ENCODE measurements at regions not wholly inside any gene's neighbourhood (a gene's known extent, or its start where the extent isn't known, plus 50 kb on each side); places are given as distances from the start of the nearest gene placed in this dataset.
A peak's percentile ranks its signal among the peaks of the same experiment; 100 is the strongest.

DNA sequence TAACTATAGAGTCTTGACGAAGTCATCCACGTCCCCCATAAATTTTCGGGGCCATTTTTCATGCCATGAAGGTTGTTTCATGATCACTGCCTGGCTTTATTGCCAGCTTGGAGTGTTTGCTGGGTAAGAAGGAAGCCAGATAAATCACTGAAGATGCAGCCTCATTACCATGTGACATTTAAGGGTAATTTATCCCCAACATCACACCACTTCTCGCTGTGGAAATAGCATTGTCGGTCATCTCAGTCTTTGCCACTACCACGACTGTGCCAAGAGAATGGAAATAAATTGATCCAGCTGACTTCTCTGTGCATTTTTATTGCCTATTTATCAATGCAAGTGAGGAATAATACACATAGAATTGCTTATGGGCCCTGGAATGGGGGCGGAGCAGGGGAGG, 617.9 kb downstream of the AJAP1 start:
- 83 to 90% (median 85%) methylated on average over 7 of the region's 7 CpGs for WGBS, 4 donors
- Histone ChIP-seq H3K4me1 (peaks cover 0 to 2% (median 0%) of the 10 kb centered on the region in 12 donors), H3K9me3 (peaks cover 0 to 8% (median 0%) of the 10 kb centered on the region in 12 donors), H3K27ac (no peak overlapping the region), H3K36me3 (no peaks in the 10 kb centered on the region), H3K27me3 (peaks cover 0 to 9% (median 0%) of the 10 kb centered on the region in 9 donors), H3K4me3 (no peak overlapping the region)
- intact Hi-C loops (cut with DNase I), result no loop called here
- no peak for ATAC-seq
- TF ChIP-seq, protein P1, sequence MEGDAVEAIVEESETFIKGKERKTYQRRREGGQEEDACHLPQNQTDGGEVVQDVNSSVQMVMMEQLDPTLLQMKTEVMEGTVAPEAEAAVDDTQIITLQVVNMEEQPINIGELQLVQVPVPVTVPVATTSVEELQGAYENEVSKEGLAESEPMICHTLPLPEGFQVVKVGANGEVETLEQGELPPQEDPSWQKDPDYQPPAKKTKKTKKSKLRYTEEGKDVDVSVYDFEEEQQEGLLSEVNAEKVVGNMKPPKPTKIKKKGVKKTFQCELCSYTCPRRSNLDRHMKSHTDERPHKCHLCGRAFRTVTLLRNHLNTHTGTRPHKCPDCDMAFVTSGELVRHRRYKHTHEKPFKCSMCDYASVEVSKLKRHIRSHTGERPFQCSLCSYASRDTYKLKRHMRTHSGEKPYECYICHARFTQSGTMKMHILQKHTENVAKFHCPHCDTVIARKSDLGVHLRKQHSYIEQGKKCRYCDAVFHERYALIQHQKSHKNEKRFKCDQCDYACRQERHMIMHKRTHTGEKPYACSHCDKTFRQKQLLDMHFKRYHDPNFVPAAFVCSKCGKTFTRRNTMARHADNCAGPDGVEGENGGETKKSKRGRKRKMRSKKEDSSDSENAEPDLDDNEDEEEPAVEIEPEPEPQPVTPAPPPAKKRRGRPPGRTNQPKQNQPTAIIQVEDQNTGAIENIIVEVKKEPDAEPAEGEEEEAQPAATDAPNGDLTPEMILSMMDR (IDR thresholded peaks at IDR 0.05), result no peak
- TF ChIP-seq POLR2A (IDR thresholded peaks at IDR 0.05), result no peak
- DNase-seq, result no peak

GRCh38 chr1:5271264-5271663, 616.9 kb downstream of the AJAP1 start:
- H3K27me3 ChIP-seq, result peaks cover 0 to 10% (median 0%) of the 10 kb centered on the region in 9 donors
- intact Hi-C loops (cut with DNase I), result no loop called here

DNA sequence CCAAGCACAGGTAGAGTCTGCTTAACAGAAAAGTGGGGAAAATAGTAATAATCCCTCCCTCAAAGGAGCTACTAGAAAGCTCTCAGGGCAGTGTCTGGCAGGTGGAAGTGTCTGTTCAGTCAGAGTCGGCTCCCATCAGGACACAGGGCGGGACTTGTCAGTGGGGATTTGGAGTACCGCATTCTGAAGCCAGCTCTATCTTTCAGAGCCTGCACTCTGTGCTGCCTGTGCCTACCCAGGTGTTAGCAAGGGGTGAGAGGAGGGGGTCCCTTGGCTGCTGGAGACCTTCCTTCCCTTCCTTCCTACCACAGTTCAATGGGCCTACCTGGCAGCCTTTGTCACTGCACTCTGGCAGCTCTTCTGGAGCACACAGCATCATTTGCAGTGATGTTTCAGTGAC, 615.5 kb downstream of the AJAP1 start:
- ATAC-seq, result no peak
- intact Hi-C loops (cut with DNase I), result no loop called here
- H3K36me3 ChIP-seq, result no peaks in the 10 kb centered on the region
- DNase-seq, result no peak
- H3K4me3 ChIP-seq, result no peak overlapping the region
- H3K4me1 ChIP-seq, result peaks cover 0 to 5% (median 0%) of the 10 kb centered on the region in 12 donors
- H3K9me3 ChIP-seq, result peaks cover 0 to 8% (median 0%) of the 10 kb centered on the region in 12 donors
- TF ChIP-seq POLR2A (IDR thresholded peaks at IDR 0.05), result no peak
- TF ChIP-seq, protein P1 (IDR thresholded peaks at IDR 0.05), result no peak
- peaks cover 0 to 15% (median 5%) of the 10 kb centered on the region in 9 donors for H3K27me3 ChIP-seq
- H3K27ac ChIP-seq, result no peak overlapping the region
- WGBS, 4 donors, result 90 to 97% (median 91%) methylated on average over 3 of the region's 3 CpGs

More at GRCh38 chr1:5271264-5271663, 616.9 kb downstream of the AJAP1 start:
- H3K9me3 ChIP-seq, result peaks cover 0 to 8% (median 0%) of the 10 kb centered on the region in 12 donors
- no peak overlapping the region for H3K4me3 ChIP-seq
- TF ChIP-seq, protein P1 (IDR thresholded peaks at IDR 0.05), result no peak
- no peak for TF ChIP-seq POLR2A (IDR thresholded peaks at IDR 0.05)
- DNase-seq, result no peak
- 65 to 90% (median 85%) methylated on average over 2 of the region's 2 CpGs for WGBS, 4 donors
- peaks cover 0 to 5% (median 0%) of the 10 kb centered on the region in 12 donors for H3K4me1 ChIP-seq
- no peak for ATAC-seq
- H3K36me3 ChIP-seq, result no peaks in the 10 kb centered on the region
- no peak overlapping the region for H3K27ac ChIP-seq

GRCh38 chr1:5267603-5268235, 613.3 kb downstream of the AJAP1 start:
- peak in 2 of 5 donors; percentile 22 to 23 for DNase-seq

More at GRCh38 chr1:5267603-5268235, 613.3 kb downstream of the AJAP1 start:
- no peak for TF ChIP-seq POLR2A (IDR thresholded peaks at IDR 0.05)
- H3K4me1 ChIP-seq, result peaks cover 0 to 5% (median 0%) of the 10 kb centered on the region in 12 donors
- peaks cover 0 to 8% (median 0%) of the 10 kb centered on the region in 12 donors for H3K9me3 ChIP-seq
- H3K4me3 ChIP-seq, result no peak overlapping the region
- peaks cover 0 to 11% (median 0%) of the 10 kb centered on the region in 9 donors for H3K27me3 ChIP-seq
- H3K27ac ChIP-seq, result peak overlapping the region in 1 of 12 donors; percentile 22
- intact Hi-C loops (cut with DNase I), result no loop called here
- no peaks in the 10 kb centered on the region for H3K36me3 ChIP-seq
- no peak for ATAC-seq
- 35 to 41% (median 40%) methylated on average over 14 of the region's 14 CpGs for whole genome bisulfite sequencing, 4 donors

All from heart left ventricle (tissue), 16 donors.